ENCODE measurements at regions not wholly inside any gene's neighbourhood (a gene's known extent, or its start where the extent isn't known, plus 50 kb on each side); places are given as distances from the start of the nearest gene placed in this dataset.

GRCh38 chr13:50209631-50210030, 194.4 kb downstream of the KCNRG start:
- H3K4me3 ChIP-seq (replicated peaks; ENCODE audit: low read depth, low read length): no peak overlapping the region
- no peak for DNase-seq (ENCODE audit: extremely low read depth, low read depth)
- TF ChIP-seq CTCF (IDR thresholded peaks at IDR 0.05; ENCODE audit: low read depth, low read length, missing control alignments): no peak

- no peak for DNase-seq (ENCODE audit: extremely low read depth, low read depth)
- no peak for TF ChIP-seq CTCF (IDR thresholded peaks at IDR 0.05; ENCODE audit: low read depth, low read length, missing control alignments)
- H3K4me3 ChIP-seq (replicated peaks; ENCODE audit: low read depth, low read length): no peak overlapping the region
These were observed 198.3 kb downstream of the KCNRG start for GRCh38 chr13:50213526-50213925.

GRCh38 chr13:50214514-50214913, 199.3 kb downstream of the KCNRG start:
- TF ChIP-seq CTCF (IDR thresholded peaks at IDR 0.05; ENCODE audit: low read depth, low read length, missing control alignments): no peak
- no peak overlapping the region for H3K4me3 ChIP-seq (replicated peaks; ENCODE audit: low read depth, low read length)
- no peak for DNase-seq (ENCODE audit: extremely low read depth, low read depth)

- no peak overlapping the region for H3K4me3 ChIP-seq (replicated peaks; ENCODE audit: low read depth, low read length)
- DNase-seq (ENCODE audit: extremely low read depth, low read depth): no peak
- TF ChIP-seq CTCF (IDR thresholded peaks at IDR 0.05; ENCODE audit: low read depth, low read length, missing control alignments): no peak
These were observed 200.2 kb downstream of the KCNRG start for GRCh38 chr13:50215399-50215798.

GRCh38 chr13:50219743-50220142, 204.5 kb downstream of the KCNRG start:
- H3K4me3 ChIP-seq (replicated peaks; ENCODE audit: low read depth, low read length): no peak overlapping the region
- no peak for DNase-seq (ENCODE audit: extremely low read depth, low read depth)
- no peak for TF ChIP-seq CTCF (IDR thresholded peaks at IDR 0.05; ENCODE audit: low read depth, low read length, missing control alignments)

- no peak for TF ChIP-seq CTCF (IDR thresholded peaks at IDR 0.05; ENCODE audit: low read depth, low read length, missing control alignments)
- no peak for DNase-seq (ENCODE audit: extremely low read depth, low read depth)
- H3K4me3 ChIP-seq (replicated peaks; ENCODE audit: low read depth, low read length): no peak overlapping the region
These were observed 205.7 kb downstream of the KCNRG start for GRCh38 chr13:50220938-50221337.

GRCh38 chr13:50222569-50223332, 207.5 kb downstream of the KCNRG start:
- H3K4me3 ChIP-seq (replicated peaks; ENCODE audit: low read depth, low read length): peak overlapping the region; percentile 14; the same call in 1 of the 2 replicates
- no peak for TF ChIP-seq CTCF (IDR thresholded peaks at IDR 0.05; ENCODE audit: low read depth, low read length, missing control alignments)
- DNase-seq (ENCODE audit: extremely low read depth, low read depth): peak; percentile 51
